ENCODE measurements at regions not wholly inside any gene's neighbourhood (a gene's known extent, or its start where the extent isn't known, plus 50 kb on each side); places are given as distances from the start of the nearest gene placed in this dataset.

GRCh38 chr11:45565446-45565988, 99.9 kb downstream of the CHST1 start:
- Mint-ChIP-seq H3K27me3 (ENCODE audit: low read depth) (no peaks in the 10 kb centered on the region; the same call in 1 of the 2 replicates), H3K27ac (no peak overlapping the region), H3K36me3 (no peaks in the 10 kb centered on the region), H3K4me3 (no peak overlapping the region), H3K4me1 (peaks cover 18% of the 10 kb centered on the region), H3K9me3 (no peaks in the 10 kb centered on the region)
- TF ChIP-seq ZNF671 (CRISPR knock-in tag; IDR thresholded peaks at IDR 0.05) (no peak), GABPB1 (CRISPR knock-in tag; IDR thresholded peaks at IDR 0.05) (no peak), GRHL2 (CRISPR knock-in tag; IDR thresholded peaks at IDR 0.05; ENCODE audit: insufficient replicate concordance, severe bottlenecking) (no peak), ZNF416 (CRISPR knock-in tag; IDR thresholded peaks at IDR 0.05) (no peak), PRRX2 (CRISPR knock-in tag; IDR thresholded peaks at IDR 0.05) (no peak), TEAD1 (CRISPR knock-in tag; IDR thresholded peaks at IDR 0.05) (no peak), CREB1 (CRISPR knock-in tag; IDR thresholded peaks at IDR 0.05) (no peak), EMX1 (CRISPR knock-in tag; IDR thresholded peaks at IDR 0.05) (no peak), USF1 (CRISPR knock-in tag; IDR thresholded peaks at IDR 0.05) (no peak), SMAD4 (CRISPR knock-in tag; IDR thresholded peaks at IDR 0.05) (no peak), PRDM15 (CRISPR knock-in tag; IDR thresholded peaks at IDR 0.05) (no peak), FOXJ3 (CRISPR knock-in tag; IDR thresholded peaks at IDR 0.05; ENCODE audit: borderline replicate concordance) (no peak), HMGA2 (CRISPR knock-in tag; IDR thresholded peaks at IDR 0.05) (no peak), TP53 (CRISPR knock-in tag; IDR thresholded peaks at IDR 0.05) (no peak), OVOL2 (CRISPR knock-in tag; IDR thresholded peaks at IDR 0.05; ENCODE audit: borderline replicate concordance) (no peak), ZNF423 (CRISPR knock-in tag; IDR thresholded peaks at IDR 0.05) (no peak), NFE2L1 (CRISPR knock-in tag; IDR thresholded peaks at IDR 0.05) (no peak)
- TF ChIP-seq, protein P1, sequence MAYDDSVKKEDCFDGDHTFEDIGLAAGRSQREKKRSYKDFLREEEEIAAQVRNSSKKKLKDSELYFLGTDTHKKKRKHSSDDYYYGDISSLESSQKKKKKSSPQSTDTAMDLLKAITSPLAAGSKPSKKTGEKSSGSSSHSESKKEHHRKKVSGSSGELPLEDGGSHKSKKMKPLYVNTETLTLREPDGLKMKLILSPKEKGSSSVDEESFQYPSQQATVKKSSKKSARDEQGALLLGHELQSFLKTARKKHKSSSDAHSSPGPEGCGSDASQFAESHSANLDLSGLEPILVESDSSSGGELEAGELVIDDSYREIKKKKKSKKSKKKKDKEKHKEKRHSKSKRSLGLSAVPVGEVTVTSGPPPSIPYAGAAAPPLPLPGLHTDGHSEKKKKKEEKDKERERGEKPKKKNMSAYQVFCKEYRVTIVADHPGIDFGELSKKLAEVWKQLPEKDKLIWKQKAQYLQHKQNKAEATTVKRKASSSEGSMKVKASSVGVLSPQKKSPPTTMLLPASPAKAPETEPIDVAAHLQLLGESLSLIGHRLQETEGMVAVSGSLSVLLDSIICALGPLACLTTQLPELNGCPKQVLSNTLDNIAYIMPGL (CRISPR knock-in tag; IDR thresholded peaks at IDR 0.05), result no peak
- TF ChIP-seq, protein P2, sequence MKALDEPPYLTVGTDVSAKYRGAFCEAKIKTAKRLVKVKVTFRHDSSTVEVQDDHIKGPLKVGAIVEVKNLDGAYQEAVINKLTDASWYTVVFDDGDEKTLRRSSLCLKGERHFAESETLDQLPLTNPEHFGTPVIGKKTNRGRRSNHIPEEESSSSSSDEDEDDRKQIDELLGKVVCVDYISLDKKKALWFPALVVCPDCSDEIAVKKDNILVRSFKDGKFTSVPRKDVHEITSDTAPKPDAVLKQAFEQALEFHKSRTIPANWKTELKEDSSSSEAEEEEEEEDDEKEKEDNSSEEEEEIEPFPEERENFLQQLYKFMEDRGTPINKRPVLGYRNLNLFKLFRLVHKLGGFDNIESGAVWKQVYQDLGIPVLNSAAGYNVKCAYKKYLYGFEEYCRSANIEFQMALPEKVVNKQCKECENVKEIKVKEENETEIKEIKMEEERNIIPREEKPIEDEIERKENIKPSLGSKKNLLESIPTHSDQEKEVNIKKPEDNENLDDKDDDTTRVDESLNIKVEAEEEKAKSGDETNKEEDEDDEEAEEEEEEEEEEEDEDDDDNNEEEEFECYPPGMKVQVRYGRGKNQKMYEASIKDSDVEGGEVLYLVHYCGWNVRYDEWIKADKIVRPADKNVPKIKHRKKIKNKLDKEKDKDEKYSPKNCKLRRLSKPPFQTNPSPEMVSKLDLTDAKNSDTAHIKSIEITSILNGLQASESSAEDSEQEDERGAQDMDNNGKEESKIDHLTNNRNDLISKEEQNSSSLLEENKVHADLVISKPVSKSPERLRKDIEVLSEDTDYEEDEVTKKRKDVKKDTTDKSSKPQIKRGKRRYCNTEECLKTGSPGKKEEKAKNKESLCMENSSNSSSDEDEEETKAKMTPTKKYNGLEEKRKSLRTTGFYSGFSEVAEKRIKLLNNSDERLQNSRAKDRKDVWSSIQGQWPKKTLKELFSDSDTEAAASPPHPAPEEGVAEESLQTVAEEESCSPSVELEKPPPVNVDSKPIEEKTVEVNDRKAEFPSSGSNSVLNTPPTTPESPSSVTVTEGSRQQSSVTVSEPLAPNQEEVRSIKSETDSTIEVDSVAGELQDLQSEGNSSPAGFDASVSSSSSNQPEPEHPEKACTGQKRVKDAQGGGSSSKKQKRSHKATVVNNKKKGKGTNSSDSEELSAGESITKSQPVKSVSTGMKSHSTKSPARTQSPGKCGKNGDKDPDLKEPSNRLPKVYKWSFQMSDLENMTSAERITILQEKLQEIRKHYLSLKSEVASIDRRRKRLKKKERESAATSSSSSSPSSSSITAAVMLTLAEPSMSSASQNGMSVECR (CRISPR knock-in tag; IDR thresholded peaks at IDR 0.05; ENCODE audit: borderline replicate concordance), result no peak
- ATAC-seq (no peak), DNase-seq (ENCODE audit: low spot score) (no peak)
- ChIA-PET POLR2A (no interaction called here), CTCF (interaction anchor here (0.7 to 1.1 kb wide), 2 partner anchors 34 to 89 kb away, joined by 3 read pairs; no protein-coding TSS in a partner anchor)
